ENCODE measurements at regions not wholly inside any gene's neighbourhood (a gene's known extent, or its start where the extent isn't known, plus 50 kb on each side); places are given as distances from the start of the nearest gene placed in this dataset.
A peak's percentile ranks its signal among the peaks of the same experiment; 100 is the strongest.
"Not testable (repeated sequence)": the region's sequence is repeated elsewhere in the genome, so short reads cannot be mapped to it uniquely, and the experiment has no call there.

- DNase-seq (ENCODE audit: low read depth, low spot score): no peak
These were observed 1488.1 kb downstream of the OTOL1 start for GRCh38 chr3:162984746-162985145.

GRCh38 chr3:162987085-162987794, 1490.6 kb downstream of the OTOL1 start:
- not testable (repeated sequence) for DNase-seq (ENCODE audit: low read depth, low spot score)

- DNase-seq (ENCODE audit: low read depth, low spot score): no peak
These were observed 1496.1 kb downstream of the OTOL1 start for GRCh38 chr3:162992741-162993140.

GRCh38 chr3:162994165-162994564, 1497.6 kb downstream of the OTOL1 start:
- no peak for DNase-seq (ENCODE audit: low read depth, low spot score)

- no peak for DNase-seq (ENCODE audit: low read depth, low spot score)
These were observed 1499.8 kb downstream of the OTOL1 start for GRCh38 chr3:162996368-162996767.

GRCh38 chr3:162998205-162998604, 1501.6 kb downstream of the OTOL1 start:
- no peak for DNase-seq (ENCODE audit: low read depth, low spot score)

- peak; percentile 28 for DNase-seq (ENCODE audit: low read depth, low spot score)
These were observed 1515.0 kb downstream of the OTOL1 start for GRCh38 chr3:163011596-163011995.

- no peak for DNase-seq (ENCODE audit: low read depth, low spot score)
These were observed 1519.6 kb downstream of the OTOL1 start for GRCh38 chr3:163016251-163016650.

- DNase-seq (ENCODE audit: low read depth, low spot score): no peak
These were observed 1521.5 kb downstream of the OTOL1 start for GRCh38 chr3:163018067-163018466.

- DNase-seq (ENCODE audit: low read depth, low spot score): no peak
These were observed 1522.1 kb downstream of the OTOL1 start for GRCh38 chr3:163018664-163019063.

GRCh38 chr3:163019260-163019659, 1522.7 kb downstream of the OTOL1 start:
- no peak for DNase-seq (ENCODE audit: low read depth, low spot score)

GRCh38 chr3:163033652-163034051, 1537.0 kb downstream of the OTOL1 start:
- DNase-seq (ENCODE audit: low read depth, low spot score): no peak

- no peak for DNase-seq (ENCODE audit: low read depth, low spot score)
These were observed 1543.0 kb downstream of the OTOL1 start for GRCh38 chr3:163039636-163040035.

GRCh38 chr3:163043074-163043473, 1546.5 kb downstream of the OTOL1 start:
- DNase-seq (ENCODE audit: low read depth, low spot score): peak; percentile 25

- no peak for DNase-seq (ENCODE audit: low read depth, low spot score)
These were observed 1549.3 kb downstream of the OTOL1 start for GRCh38 chr3:163045945-163046344.

- DNase-seq (ENCODE audit: low read depth, low spot score): no peak
These were observed 1552.3 kb downstream of the OTOL1 start for GRCh38 chr3:163048881-163049280.

GRCh38 chr3:163056874-163057497, 1560.4 kb downstream of the OTOL1 start:
- peak; percentile 51 for DNase-seq (ENCODE audit: low read depth, low spot score)

- DNase-seq (ENCODE audit: low read depth, low spot score): no peak
These were observed 1561.6 kb downstream of the OTOL1 start for GRCh38 chr3:163058031-163058854.

- no peak for DNase-seq (ENCODE audit: low read depth, low spot score)
These were observed 1575.1 kb downstream of the OTOL1 start for GRCh38 chr3:163071713-163072112.

Measured in ELF-1 (cell line).